AG04450 (cell line): ENCODE measurements at regions not wholly inside any gene's neighbourhood (a gene's known extent, or its start where the extent isn't known, plus 50 kb on each side); places are given as distances from the start of the nearest gene placed in this dataset.
"Not testable (repeated sequence)": the region's sequence is repeated elsewhere in the genome, so short reads cannot be mapped to it uniquely, and the experiment has no call there.

Source experiments
- CTCF ChIA-PET: fragments of 300-600, 350-600 bp; formaldehyde crosslinking; extraction: SDS; loops from one replicate; lab custom pipeline; 2022; ENCODE audit warnings: antibody characterized with exemption, inconsistent platforms; lab: Charles Lee
- POLR2A ChIA-PET: fragments of 350-600 bp; formaldehyde crosslinking; extraction: SDS; loops from one replicate; lab custom pipeline; 2021; ENCODE audit warnings: antibody characterized with exemption, inconsistent platforms; lab: Yijun Ruan, JAX
- DNase-seq: peaks from one replicate; pipeline ENCODE4 v3.0.0-alpha.2; 2011; ENCODE audit warnings: low read depth, low spot score
- H3K27ac ChIP-seq: one replicate; pipeline ENCODE4 v1.5.1; 2012; ENCODE audit warnings: low read depth, low read length, control low read depth
- H3K27me3 ChIP-seq: one replicate; pipeline ENCODE4 v1.6.0; 2012; ENCODE audit warnings: low read length; ENCODE audit not compliant: control insufficient read depth, insufficient read depth
- H3K4me3 ChIP-seq: 2 replicates; pipeline ENCODE4 v1.5.1; 2011; ENCODE audit warnings: mild to moderate bottlenecking, low read depth, low read length, control low read depth
- H3K9me3 ChIP-seq: 2 replicates; pipeline ENCODE4 v1.5.1; 2012; ENCODE audit warnings: low read length; ENCODE audit not compliant: control insufficient read depth, insufficient read depth
- CTCF ChIP-seq: IDR thresholded peaks from 2 replicates; pipeline ENCODE4 v1.5.1; 2011; ENCODE audit warnings: low read depth, low read length, control low read depth, inconsistent platforms

- no peak overlapping the region for H3K4me3 ChIP-seq
- H3K27me3 ChIP-seq, result no peaks in the 10 kb centered on the region
- CTCF ChIA-PET, result no interaction called here
- no peak overlapping the region for H3K27ac ChIP-seq
- DNase-seq, result no peak
- POLR2A ChIA-PET, result no interaction called here
- peaks cover 6% of the 10 kb centered on the region; the same call in 1 of the 2 replicates for H3K9me3 ChIP-seq
- no peak for TF ChIP-seq CTCF
These were observed 195.1 kb upstream of the CTNND2 start for GRCh38 chr5:12099296-12099695.

GRCh38 chr5:12095808-12096281, 191.6 kb upstream of the CTNND2 start:
- H3K27ac ChIP-seq, result no peak overlapping the region
- H3K27me3 ChIP-seq, result no peaks in the 10 kb centered on the region
- no peak for DNase-seq
- ChIA-PET POLR2A (no interaction called here), CTCF (no interaction called here)
- peaks cover 8% of the 10 kb centered on the region; the same call in 1 of the 2 replicates for H3K9me3 ChIP-seq
- no peak overlapping the region for H3K4me3 ChIP-seq
- TF ChIP-seq CTCF, result no peak

- Histone ChIP-seq H3K27ac (no peak overlapping the region), H3K27me3 (no peaks in the 10 kb centered on the region), H3K4me3 (no peak overlapping the region), H3K9me3 (peaks cover 8% of the 10 kb centered on the region; the same call in 1 of the 2 replicates)
- TF ChIP-seq CTCF, result no peak
- CTCF ChIA-PET, result no interaction called here
- no peak for DNase-seq
- POLR2A ChIA-PET, result no interaction called here
These were observed 189.3 kb upstream of the CTNND2 start for GRCh38 chr5:12093586-12093985.

- Histone ChIP-seq H3K4me3 (no peak overlapping the region), H3K27ac (no peak overlapping the region), H3K27me3 (no peaks in the 10 kb centered on the region), H3K9me3 (peaks cover 18% of the 10 kb centered on the region)
- ChIA-PET CTCF (no interaction called here), POLR2A (no interaction called here)
- DNase-seq, result no peak
- TF ChIP-seq CTCF, result no peak
These were observed 176.5 kb upstream of the CTNND2 start for GRCh38 chr5:12080761-12081160.

GRCh38 chr5:12078286-12078685, 174.0 kb upstream of the CTNND2 start:
- H3K4me3 ChIP-seq, CTCF ChIA-PET, POLR2A ChIA-PET, DNase-seq, H3K27me3 ChIP-seq, H3K27ac ChIP-seq: not testable (repeated sequence)
- peaks cover 24% of the 10 kb centered on the region for H3K9me3 ChIP-seq

GRCh38 chr5:12073426-12073825, 169.2 kb upstream of the CTNND2 start:
- H3K27me3 ChIP-seq, result no peaks in the 10 kb centered on the region
- no peak for DNase-seq
- POLR2A ChIA-PET, result no interaction called here
- H3K9me3 ChIP-seq, result peaks cover 10% of the 10 kb centered on the region
- no peak for TF ChIP-seq CTCF
- no peak overlapping the region for H3K4me3 ChIP-seq
- no peak overlapping the region for H3K27ac ChIP-seq
- CTCF ChIA-PET, result no interaction called here
